ENCODE measurements at regions not wholly inside any gene's neighbourhood (a gene's known extent, or its start where the extent isn't known, plus 50 kb on each side); places are given as distances from the start of the nearest gene placed in this dataset.

GRCh38 chr5:54717459-54717858 is 199.9 kb downstream of the SNX18 start:
- ATAC-seq (ENCODE audit: poor library complexity) (no peak), DNase-seq (no peak)
- intact Hi-C loops (cut with DNase I): loop anchor here (10.0 kb wide), 1 partner anchor 193 kb away; no protein-coding TSS in a partner anchor

GRCh38 chr5:54713923-54714581 is 196.5 kb downstream of the SNX18 start:
- no peak for DNase-seq
- intact Hi-C loops (cut with DNase I): loop anchor here (10.0 kb wide), 1 partner anchor 189 kb away; no protein-coding TSS in a partner anchor
- no peak for ATAC-seq (ENCODE audit: poor library complexity)

DNA sequence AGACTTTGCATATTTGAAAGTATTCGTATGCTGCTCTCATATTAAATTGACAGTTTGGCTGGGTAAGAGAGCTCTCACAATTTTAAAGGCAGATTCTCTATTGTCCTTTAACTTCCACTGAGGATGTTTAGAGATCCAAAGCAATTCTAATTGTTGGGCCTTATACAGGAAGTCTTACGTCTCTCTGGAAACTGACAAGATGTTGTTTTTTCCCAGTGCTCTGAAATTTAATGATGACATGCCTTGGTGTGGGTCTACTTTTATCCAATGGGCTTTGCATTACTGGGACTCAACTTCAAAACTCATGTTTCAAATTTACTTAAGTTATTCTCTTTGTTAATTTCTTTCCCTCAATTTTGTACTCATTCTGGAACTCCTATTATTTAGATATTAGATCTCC is 191.5 kb downstream of the SNX18 start:
- DNase-seq (no peak), ATAC-seq (ENCODE audit: poor library complexity) (no peak)
- intact Hi-C loops (cut with DNase I): no loop called here

DNA sequence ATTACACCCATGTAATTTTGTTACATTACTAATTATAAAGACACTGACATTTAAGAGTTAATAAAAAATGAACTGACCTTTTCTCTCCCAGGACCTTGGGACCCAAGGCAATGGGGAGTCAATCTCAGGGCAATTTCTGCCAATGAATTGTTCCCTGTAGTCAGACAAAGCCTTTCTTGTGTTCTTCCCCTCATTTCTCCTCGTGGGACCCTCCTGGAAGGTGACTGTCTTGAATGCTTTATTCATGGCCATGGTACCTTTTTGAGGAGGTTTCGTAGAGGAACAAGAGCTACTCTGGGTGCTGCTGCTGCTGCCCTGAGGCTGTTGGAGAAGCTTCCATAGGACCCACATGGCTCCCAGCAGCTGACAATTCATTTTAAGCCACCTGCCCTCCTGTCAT is 190.3 kb downstream of the SNX18 start:
- DNase-seq (no peak), ATAC-seq (ENCODE audit: poor library complexity) (no peak)
- intact Hi-C loops (cut with DNase I): no loop called here

GRCh38 chr5:54705994-54706653 is 188.6 kb downstream of the SNX18 start:
- DNase-seq (no peak), ATAC-seq (ENCODE audit: poor library complexity) (no peak)
- intact Hi-C loops (cut with DNase I): no loop called here

GRCh38 chr5:54704825-54705224 is 187.3 kb downstream of the SNX18 start:
- no peak for DNase-seq
- peak; percentile 78 for ATAC-seq (ENCODE audit: poor library complexity)
- intact Hi-C loops (cut with DNase I): no loop called here

DNA sequence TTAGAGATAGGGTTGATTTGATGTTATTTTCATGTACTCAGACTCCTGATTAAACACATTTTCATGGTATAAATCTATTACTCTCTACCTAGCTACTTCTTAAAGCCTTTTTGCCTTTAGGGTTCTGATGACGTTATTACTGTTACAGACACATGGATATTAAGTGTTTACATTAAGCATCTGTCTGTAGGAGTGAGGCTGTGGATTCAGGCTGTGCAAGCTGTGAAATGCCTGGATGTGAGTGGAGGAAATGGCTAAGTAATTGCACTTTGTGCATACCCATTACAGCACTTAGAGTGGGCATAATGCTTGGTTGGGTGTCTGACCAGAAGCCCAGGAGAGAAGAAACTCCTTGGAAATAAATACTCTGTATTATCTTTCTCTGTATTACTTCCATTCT is 186.8 kb downstream of the SNX18 start:
- intact Hi-C loops (cut with DNase I): no loop called here
- no peak for DNase-seq
- no peak for ATAC-seq (ENCODE audit: poor library complexity)

DNA sequence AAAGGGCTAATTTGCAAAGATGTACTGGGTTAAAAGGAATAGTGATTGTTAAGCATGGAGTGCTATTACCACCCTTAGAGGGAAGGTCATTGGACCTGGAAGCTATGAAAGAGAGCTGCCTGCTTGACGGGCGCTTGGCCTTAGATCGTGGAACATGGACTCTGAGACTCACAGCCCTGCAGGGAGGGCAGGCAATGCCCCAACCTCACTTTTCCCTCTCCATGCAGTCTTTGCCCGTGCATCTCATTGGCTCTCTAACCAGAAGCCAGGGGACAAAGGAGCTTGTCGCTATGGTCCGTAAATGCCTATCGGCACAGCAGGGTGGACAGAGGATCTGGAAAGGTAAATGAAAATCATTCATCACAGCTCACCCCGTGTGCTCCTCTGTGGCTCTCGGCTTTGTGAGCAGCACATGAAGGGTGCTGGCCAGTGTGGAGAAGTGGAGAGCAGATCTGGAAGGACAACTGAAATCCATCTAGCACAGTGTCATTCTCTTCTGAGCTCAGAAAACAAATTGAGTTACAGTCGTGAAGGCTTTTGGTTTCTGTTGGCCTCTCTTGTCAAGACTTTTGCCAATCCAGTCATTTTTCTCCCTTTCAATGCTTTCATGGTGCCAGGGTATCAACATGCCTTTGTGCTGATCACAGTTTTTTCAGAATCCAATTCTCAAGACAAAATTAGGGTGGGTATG is 186.2 kb downstream of the SNX18 start:
- DNase-seq (no peak), ATAC-seq (ENCODE audit: poor library complexity) (peak; percentile 32)
- intact Hi-C loops (cut with DNase I): no loop called here

DNA sequence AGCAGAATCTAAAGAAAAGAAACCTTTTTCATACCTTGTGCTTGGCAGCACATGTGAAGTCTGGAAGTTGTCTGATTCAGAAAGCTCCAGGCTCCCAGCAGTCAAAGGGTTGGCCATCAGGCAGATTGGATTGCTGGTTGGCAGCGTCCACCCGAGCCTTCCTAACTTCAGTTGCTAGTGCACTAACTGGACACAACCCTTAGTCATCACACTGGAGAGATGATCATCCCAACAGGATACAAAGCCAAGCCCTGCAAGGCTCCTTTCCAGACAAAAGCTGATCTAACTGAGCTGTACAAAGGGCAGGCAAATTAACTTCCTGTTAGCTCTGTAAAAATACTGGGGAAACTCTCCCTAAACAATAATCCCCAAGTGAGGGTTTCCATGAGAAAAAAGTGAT is 185.6 kb downstream of the SNX18 start:
- ATAC-seq (ENCODE audit: poor library complexity): peak; percentile 63
- intact Hi-C loops (cut with DNase I): no loop called here
- peak; percentile 73 for DNase-seq

DNA sequence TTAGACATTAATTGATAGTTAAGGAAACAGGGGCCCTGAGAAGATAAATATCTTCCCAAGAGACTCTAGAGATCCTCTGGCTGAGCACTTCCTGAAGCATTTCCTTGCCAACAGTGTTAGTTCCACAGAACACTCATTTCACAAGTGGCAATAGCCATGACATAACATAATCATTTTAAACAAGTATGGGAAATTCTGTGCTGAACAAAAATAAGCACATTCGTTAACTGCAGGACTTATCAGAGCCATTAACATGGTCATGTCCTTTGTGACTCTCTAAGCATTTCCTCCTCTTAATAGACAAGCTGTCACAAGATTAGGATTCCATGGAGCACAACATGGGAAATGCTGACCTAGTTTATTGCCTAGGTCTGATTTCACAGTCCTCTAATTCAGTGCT is 184.9 kb downstream of the SNX18 start:
- peak; percentile 36 for ATAC-seq (ENCODE audit: poor library complexity)

GRCh38 chr5:54700986-54701578 is 183.5 kb downstream of the SNX18 start:
- intact Hi-C loops (cut with DNase I): no loop called here
- peak; percentile 37 for ATAC-seq (ENCODE audit: poor library complexity)
- DNase-seq: no peak

More for the DNA sequence above, 184.9 kb downstream of the SNX18 start:
- intact Hi-C loops (cut with DNase I): no loop called here
- DNase-seq: no peak

DNA sequence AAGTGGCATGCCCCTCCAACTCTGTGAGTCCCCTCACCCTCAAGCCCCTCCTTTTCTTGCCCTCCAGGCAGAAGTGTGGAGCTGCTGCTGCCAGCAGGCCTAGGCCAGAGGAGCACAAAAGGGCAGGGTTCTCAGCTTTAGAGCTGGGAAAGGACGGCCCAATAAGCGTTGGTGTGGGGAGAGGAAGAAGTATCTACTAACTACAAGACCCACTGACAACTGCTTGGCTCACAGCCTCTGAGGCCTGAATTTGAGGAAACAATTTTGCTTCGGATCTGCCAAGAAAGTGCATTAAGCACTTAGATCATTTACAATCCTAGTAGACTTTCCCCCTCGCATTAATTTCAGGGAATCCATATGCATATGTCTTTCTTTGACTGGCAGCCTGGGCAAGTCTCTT is 179.4 kb downstream of the SNX18 start:
- intact Hi-C loops (cut with DNase I): no loop called here
- DNase-seq: peak; percentile 41
- ATAC-seq (ENCODE audit: poor library complexity): no peak

DNA sequence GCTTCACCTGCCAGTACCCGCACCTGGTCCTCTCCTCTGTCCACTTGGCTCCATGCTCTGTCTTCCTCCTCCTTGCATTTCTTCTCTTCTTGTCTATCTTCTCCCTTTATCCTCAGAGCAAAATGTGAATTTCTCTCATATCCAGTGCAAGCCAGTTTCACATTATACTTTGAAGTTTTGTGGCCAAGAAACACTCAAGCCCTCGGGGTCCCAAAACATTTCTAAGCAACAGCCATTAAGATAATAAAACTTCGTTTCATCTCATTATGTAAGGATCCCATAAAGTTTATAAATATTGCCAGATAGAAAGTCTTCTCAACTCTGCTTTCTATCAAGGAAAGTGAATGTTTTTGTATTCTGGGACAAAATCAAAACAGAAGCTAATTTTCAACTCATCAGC is 178.8 kb downstream of the SNX18 start:
- DNase-seq (no peak), ATAC-seq (ENCODE audit: poor library complexity) (no peak)
- intact Hi-C loops (cut with DNase I): no loop called here

DNA sequence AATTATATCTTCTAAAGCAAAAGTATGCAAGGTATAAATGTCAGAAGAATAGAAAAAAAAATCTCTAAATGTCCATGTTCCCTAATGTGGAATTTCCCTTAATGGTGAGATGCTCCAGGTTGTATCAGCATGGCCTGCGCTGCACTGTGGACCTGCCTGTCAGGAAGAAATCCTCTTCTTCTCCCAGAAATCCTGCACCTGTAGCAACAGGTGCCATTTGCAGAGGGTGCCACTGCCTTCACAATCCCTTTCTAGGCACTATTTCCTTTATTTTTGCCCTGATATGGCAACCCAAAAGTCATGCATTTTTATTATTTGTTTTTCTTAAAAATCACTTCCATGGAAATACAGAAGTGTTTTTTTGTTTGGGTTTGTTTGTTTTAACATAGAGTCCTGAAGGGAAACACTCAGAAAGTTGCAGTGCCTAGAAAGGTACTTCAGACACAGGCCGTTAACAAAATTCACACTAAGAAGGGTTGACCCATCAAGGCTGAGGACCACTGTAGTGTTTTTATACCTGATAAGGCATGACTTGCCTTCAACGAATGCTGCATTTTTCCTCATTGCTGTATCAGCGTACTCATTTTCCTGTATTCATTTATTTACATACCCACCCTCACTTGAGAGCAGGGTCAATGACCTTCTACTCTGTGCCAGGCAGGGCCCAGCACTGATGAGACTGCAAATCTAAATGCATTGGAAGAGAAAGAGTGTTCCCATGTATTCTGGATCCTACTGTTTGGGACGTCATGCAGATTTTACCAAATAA is 177.8 kb downstream of the SNX18 start:
- ATAC-seq (ENCODE audit: poor library complexity) (no peak), DNase-seq (no peak)
- intact Hi-C loops (cut with DNase I): no loop called here

GRCh38 chr5:54693936-54694657 is 176.5 kb downstream of the SNX18 start:
- intact Hi-C loops (cut with DNase I): no loop called here
- peak; percentile 47 for ATAC-seq (ENCODE audit: poor library complexity)
- DNase-seq: peak; percentile 40

- no peak for DNase-seq
- intact Hi-C loops (cut with DNase I): no loop called here
- ATAC-seq (ENCODE audit: poor library complexity): no peak
Measured at GRCh38 chr5:54692631-54693030, 175.1 kb downstream of the SNX18 start.

DNA sequence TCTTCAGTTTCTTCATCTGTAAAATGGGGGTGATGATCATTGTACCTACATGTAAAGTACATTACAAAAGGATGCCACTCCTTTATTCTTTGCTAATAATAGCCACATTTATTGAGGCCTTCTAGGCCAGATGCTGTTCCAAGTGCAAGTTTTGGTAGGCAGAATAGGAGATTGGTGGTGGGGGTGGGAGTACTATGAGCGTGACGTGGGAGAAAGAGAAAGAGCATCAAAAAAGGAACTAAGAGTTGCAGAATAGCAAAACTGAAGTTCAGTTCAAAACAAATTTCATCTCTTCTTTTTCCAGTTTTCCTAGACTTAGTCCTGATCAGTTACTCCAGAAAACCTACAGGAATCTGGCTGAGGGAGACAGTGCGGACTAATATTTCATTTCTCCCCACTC is 174.1 kb downstream of the SNX18 start:
- ATAC-seq (ENCODE audit: poor library complexity): no peak
- intact Hi-C loops (cut with DNase I): no loop called here
- DNase-seq: no peak

Measured in Right ventricle myocardium superior (tissue), 1 donor.